NT2/D1 (cell line): ENCODE measurements at regions not wholly inside any gene's neighbourhood (a gene's known extent, or its start where the extent isn't known, plus 50 kb on each side); places are given as distances from the start of the nearest gene placed in this dataset.
"Not testable (repeated sequence)": the region's sequence is repeated elsewhere in the genome, so short reads cannot be mapped to it uniquely, and the experiment has no call there.

ENCODE experiments used
- SUZ12 ChIP-seq: IDR thresholded peaks from 2 replicates; pipeline ENCODE4 v1.6.1; 2011; ENCODE audit not compliant: insufficient read length, insufficient read depth; ENCODE audit errors: extremely low read depth
- YY1 ChIP-seq: IDR thresholded peaks from 2 replicates; pipeline ENCODE4 v1.6.1; 2011; ENCODE audit not compliant: insufficient read length, insufficient read depth
- ZNF274 ChIP-seq: IDR thresholded peaks from 2 replicates; pipeline ENCODE4 v1.6.1; 2011; ENCODE audit warnings: mild to moderate bottlenecking, low read depth, low read length

- not testable (repeated sequence) for TF ChIP-seq YY1, ZNF274, SUZ12
Observed at GRCh38 chr2:217580407-217580806, 422.4 kb downstream of the TNS1 start.
